ENCODE measurements at regions not wholly inside any gene's neighbourhood (a gene's known extent, or its start where the extent isn't known, plus 50 kb on each side); places are given as distances from the start of the nearest gene placed in this dataset.

DNA sequence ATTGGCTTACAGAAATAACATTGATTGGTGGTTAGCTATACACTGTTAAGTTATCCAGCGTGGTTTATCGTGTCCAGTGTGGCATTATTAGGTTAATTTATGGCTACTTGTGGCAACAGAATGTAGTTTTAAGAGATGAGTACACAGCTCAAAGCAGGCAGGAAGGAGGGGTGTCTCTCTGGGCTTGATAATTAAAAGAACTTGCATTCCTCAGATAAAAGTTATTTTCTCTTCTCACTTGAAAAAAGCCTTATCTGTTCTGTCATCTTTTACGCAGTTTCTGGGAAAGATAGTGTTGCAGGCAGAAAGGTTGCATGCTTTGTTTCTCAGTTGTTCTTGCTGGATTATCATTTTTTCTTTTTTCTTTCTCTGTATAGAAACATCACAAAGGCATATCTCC lies 154.4 kb upstream of the COL3A1 start:
- TF ChIP-seq EZH2 (IDR thresholded peaks at IDR 0.05; ENCODE audit: low read depth, unreplicated experiment): no peak
- TF ChIP-seq CTCF (conservative IDR thresholded peaks at IDR 0.05; ENCODE audit: low read depth in 2 of 2): no peak
- TF ChIP-seq POLR2AphosphoS5 (IDR thresholded peaks at IDR 0.05; ENCODE audit: low read depth): no peak
- TF ChIP-seq EZH2phosphoT487 (IDR thresholded peaks at IDR 0.05; ENCODE audit: unreplicated experiment): no peak
- TF ChIP-seq CREB1 (CRISPR knock-in tag; IDR thresholded peaks at IDR 0.05; ENCODE audit: low read depth): no peak
- no peak for TF ChIP-seq REST (IDR thresholded peaks at IDR 0.05; ENCODE audit: unreplicated experiment)
